NCI-H82 (cell line): ENCODE measurements at regions not wholly inside any gene's neighbourhood (a gene's known extent, or its start where the extent isn't known, plus 50 kb on each side); places are given as distances from the start of the nearest gene placed in this dataset.
A peak's percentile ranks its signal among the peaks of the same experiment; 100 is the strongest.
"Not testable (repeated sequence)": the region's sequence is repeated elsewhere in the genome, so short reads cannot be mapped to it uniquely, and the experiment has no call there.

Source experiments
- DNase-seq: peaks from one replicate; lab custom pipeline; 2025; lab: John Stamatoyannopoulos, UW

DNA sequence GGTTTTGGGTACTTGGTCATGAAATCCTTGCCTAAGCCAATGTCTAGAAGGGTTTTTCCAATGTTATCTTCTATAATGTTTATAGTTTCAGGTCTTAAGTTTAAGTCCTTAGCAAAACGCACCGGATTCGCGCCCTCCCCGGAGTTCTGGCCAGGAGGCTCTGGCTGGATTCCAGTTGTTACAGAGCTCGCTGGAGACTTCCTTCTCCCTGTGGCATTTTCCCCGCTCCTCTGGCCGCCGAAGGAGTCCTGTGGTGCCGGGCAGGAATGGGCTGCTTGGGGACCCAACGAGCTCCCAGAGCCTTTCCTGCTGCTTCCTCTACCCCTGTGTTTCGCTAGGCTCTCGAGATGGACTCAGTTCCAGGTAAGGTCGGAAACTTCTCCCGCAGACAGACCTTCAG, 335.9 kb downstream of the AEBP2 start:
- no peak for DNase-seq

GRCh38 chr12:19775976-19776375, 336.7 kb downstream of the AEBP2 start:
- DNase-seq, result not testable (repeated sequence)

GRCh38 chr12:19778172-19778571, 338.9 kb downstream of the AEBP2 start:
- DNase-seq, result no peak

DNA sequence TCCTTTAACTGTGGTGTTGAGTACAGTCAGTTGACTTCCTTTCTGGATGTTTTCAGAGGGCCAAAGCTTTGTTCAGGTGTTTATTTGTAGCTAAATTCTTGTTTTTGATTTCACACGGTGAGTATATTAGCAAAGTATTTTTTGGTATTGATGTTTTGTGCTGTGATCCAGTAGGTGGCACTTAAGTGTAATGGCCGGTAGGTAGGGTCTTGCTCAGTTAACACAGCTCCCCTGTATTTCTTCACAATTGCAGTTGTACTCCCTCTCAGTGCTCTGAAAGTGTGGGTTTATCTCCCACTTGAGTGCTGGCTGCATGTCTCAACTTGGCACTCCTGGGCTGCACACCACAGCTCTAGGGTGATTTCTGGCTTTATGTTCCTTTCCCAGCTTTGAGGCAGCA, 339.5 kb downstream of the AEBP2 start:
- no peak for DNase-seq

DNA sequence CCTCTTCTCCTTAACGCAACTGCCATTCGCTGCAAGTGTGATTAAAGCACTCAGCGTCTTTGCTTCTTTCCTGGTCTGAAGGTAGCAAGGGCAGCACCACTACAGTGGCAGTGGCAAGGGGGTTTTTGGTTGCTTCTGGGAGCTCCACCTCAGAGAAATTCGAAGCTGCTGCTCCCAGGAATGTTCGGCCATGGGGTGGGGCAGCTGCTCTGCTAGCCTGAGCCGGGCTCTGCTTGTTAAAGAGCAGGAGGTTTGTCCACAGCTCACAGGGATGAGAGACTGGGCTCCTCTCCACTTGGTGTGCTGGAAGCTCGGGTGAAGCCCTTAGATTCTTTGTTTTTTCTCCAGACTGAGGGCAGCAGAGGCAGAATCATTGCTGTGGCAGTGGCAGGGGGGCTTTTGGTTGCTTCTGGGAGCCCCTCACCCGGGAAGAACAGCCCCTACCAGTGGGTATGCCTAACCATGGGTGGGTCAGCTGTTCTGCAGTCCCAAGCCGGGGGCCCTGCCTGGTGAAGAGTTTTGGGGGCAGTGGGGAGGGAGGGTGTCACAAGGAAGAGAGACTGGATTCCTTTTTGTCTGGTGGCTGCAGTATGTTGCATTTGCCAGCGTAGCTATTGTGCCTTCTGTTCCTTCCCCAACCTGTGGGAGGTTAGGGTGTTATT, 340.2 kb downstream of the AEBP2 start:
- no peak for DNase-seq

- no peak for DNase-seq
These were observed 341.2 kb downstream of the AEBP2 start for GRCh38 chr12:19780460-19780859.

GRCh38 chr12:19783547-19784444, 344.5 kb downstream of the AEBP2 start:
- peak; percentile 62 for DNase-seq

- DNase-seq, result no peak
These were observed 352.7 kb downstream of the AEBP2 start for GRCh38 chr12:19792028-19792427.

GRCh38 chr12:19794116-19794515, 354.8 kb downstream of the AEBP2 start:
- DNase-seq, result no peak

GRCh38 chr12:19799216-19799615, 359.9 kb downstream of the AEBP2 start:
- no peak for DNase-seq

DNA sequence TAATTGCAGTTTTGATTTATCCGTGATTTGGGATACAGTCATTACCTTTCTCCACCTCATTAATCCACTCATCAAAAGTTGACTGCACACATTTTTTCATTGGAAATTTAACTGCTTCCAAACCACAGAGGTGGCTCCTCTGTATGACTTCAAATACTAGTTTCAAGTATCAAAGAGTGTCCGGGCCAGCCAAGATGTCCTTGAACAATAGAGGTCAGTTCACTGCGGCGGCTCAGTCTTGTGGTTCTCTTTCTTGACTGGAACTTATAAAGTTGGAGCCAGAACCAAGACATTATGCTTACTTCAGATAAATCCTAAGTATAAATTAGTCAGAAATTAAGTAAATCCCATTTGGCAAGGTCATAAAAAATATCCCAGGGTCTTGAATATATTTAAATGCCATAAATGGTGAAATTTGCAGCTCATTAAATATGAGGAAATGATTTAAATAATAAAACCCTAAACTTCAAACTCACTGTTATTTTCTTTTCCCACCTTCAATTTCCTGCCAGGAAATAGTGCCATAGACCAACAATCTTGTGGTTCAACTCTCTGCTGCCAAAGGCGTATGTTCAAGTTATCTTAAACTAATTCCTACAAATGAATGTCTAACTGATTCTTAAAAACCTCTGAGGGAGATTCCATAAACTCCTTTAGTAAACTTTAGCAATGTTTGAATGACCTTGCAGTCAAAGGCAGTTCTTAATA, 360.8 kb downstream of the AEBP2 start:
- DNase-seq, result no peak

GRCh38 chr12:19800884-19801283, 361.6 kb downstream of the AEBP2 start:
- DNase-seq, result no peak

DNA sequence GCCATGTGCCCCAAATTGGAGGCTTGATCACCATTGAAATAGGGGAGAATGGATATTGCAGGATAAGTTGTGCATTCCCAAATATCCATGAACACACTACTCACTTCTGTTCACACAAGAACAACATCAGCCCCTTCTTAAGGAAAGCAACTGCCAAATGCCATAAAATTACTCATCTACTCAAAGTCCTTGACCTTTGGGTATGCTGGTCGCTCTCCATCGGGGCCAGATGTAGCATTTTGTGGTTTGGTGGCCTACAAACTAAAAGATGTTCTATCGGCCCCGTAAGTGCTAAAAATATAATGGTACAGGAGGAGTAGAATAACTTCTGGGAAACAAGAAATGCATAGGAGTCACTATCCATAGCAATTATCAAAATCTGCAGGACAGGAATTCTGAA, 362.6 kb downstream of the AEBP2 start:
- DNase-seq, result no peak

DNA sequence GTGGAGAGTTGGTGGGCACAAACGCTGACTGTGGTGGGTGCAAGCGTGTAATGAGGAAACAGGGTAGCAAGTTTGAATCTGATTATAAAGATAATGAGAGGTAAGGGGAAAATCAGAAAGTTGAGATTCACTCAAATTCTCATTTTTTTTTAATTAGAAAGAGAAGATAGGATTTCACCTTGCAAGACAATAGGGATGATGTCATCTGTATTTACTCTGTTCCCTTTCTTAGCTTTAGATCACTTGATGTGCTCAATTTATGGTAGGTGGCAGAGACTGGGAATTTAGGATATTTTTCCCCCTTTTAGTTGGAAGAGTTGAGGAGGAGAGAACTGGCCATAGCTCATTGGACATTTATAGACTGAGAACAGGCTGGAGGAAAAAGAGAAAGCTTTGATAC, 363.6 kb downstream of the AEBP2 start:
- no peak for DNase-seq

- no peak for DNase-seq
These were observed 365.4 kb downstream of the AEBP2 start for GRCh38 chr12:19804737-19805136.

- no peak for DNase-seq
These were observed 369.1 kb downstream of the AEBP2 start for GRCh38 chr12:19808371-19808770.

GRCh38 chr12:19810213-19810612, 370.9 kb downstream of the AEBP2 start:
- no peak for DNase-seq

DNA sequence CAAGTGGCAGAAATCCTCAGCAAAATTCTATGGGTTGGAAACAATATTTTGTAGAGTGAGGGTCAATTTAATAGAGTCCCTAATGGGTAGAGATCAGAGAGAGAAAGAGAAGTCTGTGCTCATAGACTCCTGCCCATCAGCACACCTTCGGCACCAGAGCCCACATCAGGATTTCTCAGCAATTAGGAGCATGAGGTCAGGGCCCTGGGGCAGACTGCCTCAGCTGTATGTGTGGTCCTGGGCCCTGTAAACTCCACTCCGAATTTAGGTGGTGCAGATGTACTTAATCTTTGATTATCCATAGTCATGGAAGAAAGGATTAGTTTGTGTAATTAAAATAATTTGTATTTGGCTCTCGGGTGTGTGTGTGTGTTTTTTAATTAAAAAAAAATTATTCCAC, 372.6 kb downstream of the AEBP2 start:
- no peak for DNase-seq

DNA sequence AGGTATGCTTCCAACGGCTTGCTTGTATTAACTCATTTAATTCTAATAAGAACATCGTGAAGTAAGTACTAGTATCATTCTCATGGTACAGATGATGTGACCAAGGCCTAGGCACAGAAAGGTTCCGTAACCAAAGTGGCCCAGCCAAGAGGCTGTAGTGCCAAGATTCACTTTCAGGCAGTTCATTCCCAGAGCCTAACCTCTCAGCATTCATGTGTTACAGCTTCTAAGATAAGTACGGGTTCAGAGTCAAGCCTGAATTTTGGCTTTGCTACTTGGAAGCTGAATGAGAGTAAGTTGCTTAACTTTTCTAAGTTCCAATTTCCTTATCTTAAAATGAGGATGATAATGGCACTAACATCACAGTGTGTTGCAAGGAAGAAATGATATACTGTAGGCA, 379.9 kb downstream of the AEBP2 start:
- DNase-seq, result no peak

GRCh38 chr12:19822476-19822875, 383.2 kb downstream of the AEBP2 start:
- DNase-seq, result no peak

- not testable (repeated sequence) for DNase-seq
These were observed 384.0 kb downstream of the AEBP2 start for GRCh38 chr12:19823326-19823725.

DNA sequence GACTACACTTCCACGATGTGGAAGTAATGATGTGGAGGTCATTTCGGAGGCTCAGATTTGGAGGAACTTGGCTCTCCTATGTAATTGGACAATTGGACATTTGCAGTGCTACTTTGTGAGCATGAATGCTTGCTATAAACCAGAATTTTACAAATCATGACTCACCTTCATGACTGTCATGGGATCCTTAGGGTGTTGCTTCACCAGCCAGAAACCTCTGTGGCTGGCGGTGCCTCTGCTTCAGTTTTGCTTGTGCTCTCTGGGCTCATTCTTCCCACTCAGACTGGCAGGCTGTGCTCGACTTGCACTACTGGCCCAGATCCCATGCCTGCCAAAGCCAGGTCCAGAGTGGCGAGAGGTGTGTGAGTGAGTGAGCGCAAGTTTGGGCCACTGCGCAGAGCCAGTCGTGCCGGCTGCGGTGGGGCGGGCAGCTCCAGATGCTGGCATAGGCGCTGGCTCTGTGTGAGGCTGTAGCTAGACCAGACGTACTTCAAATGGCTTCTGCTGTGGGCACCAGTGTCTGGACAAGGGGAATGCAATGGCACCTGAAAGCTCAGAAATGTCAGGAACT, 387.8 kb downstream of the AEBP2 start:
- DNase-seq, result no peak
